ENCODE measurements at regions not wholly inside any gene's neighbourhood (a gene's known extent, or its start where the extent isn't known, plus 50 kb on each side); places are given as distances from the start of the nearest gene placed in this dataset.
A peak's percentile ranks its signal among the peaks of the same experiment; 100 is the strongest.

DNA sequence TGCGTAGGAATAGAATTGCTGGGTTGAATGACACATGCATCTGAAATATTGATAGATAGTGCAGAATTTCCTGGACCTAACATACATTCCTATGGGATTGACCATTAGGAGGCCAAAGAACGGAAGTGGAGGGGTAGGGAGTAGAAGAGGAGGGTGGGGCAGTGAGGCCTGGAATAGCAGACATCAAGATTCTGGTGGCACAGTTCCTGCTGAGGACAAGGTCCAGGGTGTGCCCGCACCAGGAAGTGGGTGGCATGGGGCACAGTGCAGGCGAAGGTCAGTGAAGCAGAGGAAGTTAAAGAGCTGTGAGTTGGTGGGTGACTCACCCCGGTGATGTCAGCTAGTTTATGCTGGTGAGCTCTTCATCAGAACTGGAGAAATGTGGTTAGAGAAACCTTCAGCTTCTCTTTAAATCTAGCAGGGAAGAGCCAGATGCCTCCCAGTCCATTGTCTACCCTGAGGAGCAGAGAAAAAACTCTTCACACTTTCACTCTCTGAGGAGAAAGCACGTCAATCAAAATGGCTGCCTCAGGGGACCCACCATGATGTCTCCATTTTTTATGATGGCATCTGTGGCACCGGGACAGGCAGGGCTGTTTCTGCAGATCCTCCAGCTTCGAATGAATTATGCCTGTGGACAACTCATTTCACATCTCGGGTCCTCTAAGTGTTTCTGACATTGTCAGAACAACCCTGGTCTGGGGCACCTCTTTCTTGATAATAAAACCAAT lies 55.9 kb upstream of the CTLA4 start:
- no peaks in the 10 kb centered on the region for H3K36me3 ChIP-seq (ENCODE audit: control insufficient read depth in 2 of 2, insufficient read depth in 2 of 2, low read length in 1 of 2)
- no peaks in the 10 kb centered on the region for H3K9me3 ChIP-seq (ENCODE audit: control insufficient read depth in 2 of 2, insufficient read depth in 1 of 2, low read length in 1 of 2)
- peak overlapping the region; percentile 6 to 78 for H3K27ac ChIP-seq (ENCODE audit: low read depth in 1 of 2, low read length in 1 of 2)
- no peaks in the 10 kb centered on the region for H3K27me3 ChIP-seq (ENCODE audit: control insufficient read depth in 2 of 2, insufficient read depth in 1 of 2, low read length in 1 of 2)
- H3K4me1 ChIP-seq (ENCODE audit: control insufficient read depth in 2 of 2, insufficient read depth in 2 of 2, low read length in 2 of 2), result peaks cover 27 to 49% of the 10 kb centered on the region in 2 donors
- DNase-seq (ENCODE audit: low read depth in 6 of 9, low spot score in 9 of 9), result peak in 2 of 9 donors; percentile 19 to 57
- 75% methylated on average over 9 of the region's 9 CpGs for WGBS
- H3K4me3 ChIP-seq (ENCODE audit: low read length in 2 of 2), result no peak overlapping the region

DNA sequence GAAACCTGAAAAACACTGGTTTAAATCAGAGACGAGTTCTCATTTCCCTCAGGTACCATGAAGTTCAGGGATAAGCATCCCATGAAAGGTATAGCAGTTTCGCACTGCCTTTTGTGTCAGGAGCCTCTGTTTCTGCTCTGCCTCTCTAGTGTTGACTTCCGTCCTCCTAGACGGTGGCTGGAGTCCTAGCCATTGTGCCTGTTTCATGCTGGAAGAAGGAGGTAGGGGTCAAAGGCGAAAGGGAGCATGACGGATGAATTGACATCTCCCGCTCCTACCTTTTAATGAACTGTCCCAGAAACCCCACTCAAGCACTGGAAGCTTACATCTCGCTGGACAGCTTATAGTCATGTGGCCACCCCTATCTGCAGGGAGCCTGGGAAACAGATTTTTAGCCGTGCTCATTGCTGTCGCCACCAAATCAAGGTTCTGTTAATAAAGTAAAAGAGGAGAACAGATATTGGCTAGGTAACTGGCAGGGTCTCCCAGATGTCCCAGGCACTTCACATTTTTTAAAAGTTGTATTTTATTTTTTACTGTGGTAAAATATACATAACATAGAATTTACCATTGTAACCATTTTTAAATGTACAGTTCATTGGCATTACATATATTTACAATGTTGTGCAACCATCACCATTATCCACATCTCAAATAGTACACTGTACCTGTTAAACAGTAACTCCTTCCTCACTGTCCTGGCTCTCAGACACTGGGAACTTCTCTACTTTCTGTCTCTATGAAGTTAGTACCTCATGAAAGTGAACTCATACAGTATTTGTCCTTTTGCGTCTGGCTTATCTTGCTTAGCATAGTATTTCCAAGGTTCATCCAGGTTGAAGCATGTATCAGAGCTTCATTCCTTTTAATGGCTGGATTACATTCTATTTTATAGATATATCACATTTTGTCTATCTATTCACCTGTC lies 55.0 kb upstream of the CTLA4 start:
- peak overlapping the region in 1 of 2 donors; percentile 68 for H3K27ac ChIP-seq (ENCODE audit: low read depth in 1 of 2, low read length in 1 of 2)
- H3K4me3 ChIP-seq (ENCODE audit: low read length in 2 of 2), result no peak overlapping the region
- no peak for DNase-seq (ENCODE audit: low read depth in 6 of 9, low spot score in 9 of 9)
- 88% methylated on average over 11 of the region's 11 CpGs for WGBS
- H3K4me1 ChIP-seq (ENCODE audit: control insufficient read depth in 2 of 2, insufficient read depth in 2 of 2, low read length in 2 of 2), result peaks cover 27 to 49% of the 10 kb centered on the region in 2 donors
- H3K27me3 ChIP-seq (ENCODE audit: control insufficient read depth in 2 of 2, insufficient read depth in 1 of 2, low read length in 1 of 2), result no peaks in the 10 kb centered on the region
- H3K9me3 ChIP-seq (ENCODE audit: control insufficient read depth in 2 of 2, insufficient read depth in 1 of 2, low read length in 1 of 2), result no peaks in the 10 kb centered on the region
- no peaks in the 10 kb centered on the region for H3K36me3 ChIP-seq (ENCODE audit: control insufficient read depth in 2 of 2, insufficient read depth in 2 of 2, low read length in 1 of 2)

DNA sequence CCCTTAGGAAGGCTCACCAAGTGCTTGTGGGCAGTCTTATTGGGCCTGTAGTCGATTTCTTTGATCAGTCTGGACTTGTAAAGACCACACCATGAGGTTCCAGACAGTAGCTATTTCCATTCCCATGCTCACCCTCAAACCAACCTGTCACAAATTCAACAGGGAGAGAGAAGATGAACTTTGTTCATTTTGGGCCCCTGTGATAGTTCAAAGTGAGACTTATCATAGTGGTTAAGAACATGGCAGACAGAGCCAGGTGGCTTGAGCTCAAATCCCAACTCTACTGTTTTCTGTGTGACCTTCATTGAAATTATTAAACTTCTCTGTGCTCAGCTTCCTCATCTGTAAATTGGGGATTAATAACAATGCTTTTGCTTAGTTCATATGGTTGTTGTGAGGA lies 53.9 kb upstream of the CTLA4 start:
- Histone ChIP-seq H3K4me3 (ENCODE audit: low read length in 2 of 2) (no peak overlapping the region), H3K36me3 (ENCODE audit: control insufficient read depth in 2 of 2, insufficient read depth in 2 of 2, low read length in 1 of 2) (no peaks in the 10 kb centered on the region), H3K4me1 (ENCODE audit: control insufficient read depth in 2 of 2, insufficient read depth in 2 of 2, low read length in 2 of 2) (peaks cover 27 to 42% of the 10 kb centered on the region in 2 donors), H3K27ac (ENCODE audit: low read depth in 1 of 2, low read length in 1 of 2) (peak overlapping the region in 1 of 2 donors; percentile 58), H3K27me3 (ENCODE audit: control insufficient read depth in 2 of 2, insufficient read depth in 1 of 2, low read length in 1 of 2) (no peaks in the 10 kb centered on the region), H3K9me3 (ENCODE audit: control insufficient read depth in 2 of 2, insufficient read depth in 1 of 2, low read length in 1 of 2) (no peaks in the 10 kb centered on the region)
- WGBS, result 92% methylated on average over 1 of the region's 1 CpG
- DNase-seq (ENCODE audit: low read depth in 6 of 9, low spot score in 9 of 9), result no peak

DNA sequence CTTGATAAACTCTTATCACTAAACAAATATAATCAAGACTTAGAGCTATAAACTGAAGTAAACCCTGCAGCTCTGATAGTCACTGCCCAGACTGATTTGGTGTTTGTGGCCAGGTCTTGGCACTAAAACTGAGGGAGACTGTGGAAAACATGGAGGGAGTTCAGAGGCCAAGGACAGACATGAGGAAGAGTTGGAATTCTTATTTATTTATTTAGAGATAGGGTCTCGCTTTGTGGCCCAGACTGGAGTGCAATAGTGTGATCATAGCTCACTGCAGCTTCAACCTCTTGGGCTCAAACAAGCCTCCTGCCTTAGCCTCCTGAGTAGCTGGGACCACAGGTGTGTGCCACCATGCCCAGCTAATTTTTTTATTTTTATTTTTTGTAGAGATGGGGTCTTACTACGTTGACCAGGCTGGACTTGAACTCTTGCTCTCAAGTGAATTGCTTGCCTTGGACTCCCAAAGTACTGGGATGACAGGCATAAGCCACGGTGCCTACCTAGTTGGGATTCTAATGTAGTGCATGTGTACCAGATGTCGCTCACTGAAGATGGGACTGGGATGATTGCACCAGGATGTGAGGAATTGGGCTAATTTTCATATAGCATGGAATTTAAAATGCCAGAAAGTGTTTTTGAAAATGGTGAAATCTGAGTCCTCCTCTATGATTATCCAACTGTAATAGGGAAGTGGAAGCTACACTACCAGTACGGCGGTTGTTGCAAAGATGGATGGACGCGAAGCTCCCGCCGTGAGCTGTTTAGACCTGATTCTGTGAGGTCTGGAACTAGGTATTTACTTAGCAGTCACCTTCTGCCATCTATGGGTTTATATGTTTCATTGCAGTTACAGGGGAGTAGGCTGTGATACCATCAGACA lies 52.7 kb upstream of the CTLA4 start:
- 36% methylated on average over 10 of the region's 10 CpGs for WGBS
- Histone ChIP-seq H3K4me3 (ENCODE audit: low read length in 2 of 2) (peak overlapping the region in 1 of 2 donors; percentile 15), H3K9me3 (ENCODE audit: control insufficient read depth in 2 of 2, insufficient read depth in 1 of 2, low read length in 1 of 2) (no peaks in the 10 kb centered on the region), H3K27ac (ENCODE audit: low read depth in 1 of 2, low read length in 1 of 2) (peak overlapping the region in 1 of 2 donors; percentile 36), H3K27me3 (ENCODE audit: control insufficient read depth in 2 of 2, insufficient read depth in 1 of 2, low read length in 1 of 2) (no peaks in the 10 kb centered on the region), H3K4me1 (ENCODE audit: control insufficient read depth in 2 of 2, insufficient read depth in 2 of 2, low read length in 2 of 2) (peaks cover 27 to 42% of the 10 kb centered on the region in 2 donors), H3K36me3 (ENCODE audit: control insufficient read depth in 2 of 2, insufficient read depth in 2 of 2, low read length in 1 of 2) (no peaks in the 10 kb centered on the region)
- peak; percentile 48 to 86 (median 63) for DNase-seq (ENCODE audit: low read depth in 6 of 9, low spot score in 9 of 9)

DNA sequence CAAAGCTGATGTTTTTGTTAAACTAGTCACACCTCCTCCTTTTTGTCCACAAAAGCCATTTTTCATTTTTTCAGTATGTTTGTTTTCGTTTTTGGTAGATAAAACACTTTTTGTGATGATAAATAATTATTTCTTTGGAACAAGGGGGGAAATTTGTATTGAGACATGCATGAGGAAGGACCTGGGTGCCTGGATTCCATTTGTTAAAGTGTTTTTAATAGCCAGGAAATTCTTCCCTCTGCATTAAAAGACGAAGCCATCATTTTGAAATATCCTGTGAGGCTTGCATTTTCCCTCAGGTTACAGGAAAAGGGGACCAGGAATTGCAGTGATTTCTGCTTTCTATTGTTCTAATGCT lies 52.1 kb upstream of the CTLA4 start:
- H3K27me3 ChIP-seq (ENCODE audit: control insufficient read depth in 2 of 2, insufficient read depth in 1 of 2, low read length in 1 of 2), result no peaks in the 10 kb centered on the region
- no peak overlapping the region for H3K27ac ChIP-seq (ENCODE audit: low read depth in 1 of 2, low read length in 1 of 2)
- no peak for DNase-seq (ENCODE audit: low read depth in 6 of 9, low spot score in 9 of 9)
- WGBS, result 10% methylated on average over 2 of the region's 2 CpGs
- H3K4me3 ChIP-seq (ENCODE audit: low read length in 2 of 2), result no peak overlapping the region
- no peaks in the 10 kb centered on the region for H3K36me3 ChIP-seq (ENCODE audit: control insufficient read depth in 2 of 2, insufficient read depth in 2 of 2, low read length in 1 of 2)
- H3K9me3 ChIP-seq (ENCODE audit: control insufficient read depth in 2 of 2, insufficient read depth in 1 of 2, low read length in 1 of 2), result no peaks in the 10 kb centered on the region
- peaks cover 27 to 42% of the 10 kb centered on the region in 2 donors for H3K4me1 ChIP-seq (ENCODE audit: control insufficient read depth in 2 of 2, insufficient read depth in 2 of 2, low read length in 2 of 2)

DNA sequence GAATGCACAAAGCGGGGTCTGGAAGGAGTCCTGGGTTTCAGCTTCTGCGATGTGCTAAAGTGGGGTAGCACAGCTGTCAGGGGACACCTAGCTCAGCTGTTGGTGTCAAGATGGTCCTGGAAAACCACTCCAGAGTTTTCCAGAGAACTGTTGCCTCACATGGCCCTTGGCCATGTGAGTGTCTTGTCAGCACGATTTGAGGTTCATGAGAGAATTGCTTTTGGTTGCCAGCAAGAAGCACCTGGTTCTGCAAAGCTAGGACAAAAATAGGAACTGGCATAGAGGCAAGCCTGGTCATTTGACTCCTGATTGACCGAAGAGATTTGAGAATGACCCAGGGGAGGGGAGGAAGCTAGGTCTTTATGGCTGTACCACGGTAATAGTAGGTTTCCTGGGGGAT lies 50.4 kb upstream of the CTLA4 start:
- Histone ChIP-seq H3K27ac (ENCODE audit: low read depth in 1 of 2, low read length in 1 of 2) (no peak overlapping the region), H3K4me3 (ENCODE audit: low read length in 2 of 2) (no peak overlapping the region), H3K9me3 (ENCODE audit: control insufficient read depth in 2 of 2, insufficient read depth in 1 of 2, low read length in 1 of 2) (peaks cover 0 to 3% of the 10 kb centered on the region in 2 donors), H3K36me3 (ENCODE audit: control insufficient read depth in 2 of 2, insufficient read depth in 2 of 2, low read length in 1 of 2) (no peaks in the 10 kb centered on the region), H3K4me1 (ENCODE audit: control insufficient read depth in 2 of 2, insufficient read depth in 2 of 2, low read length in 2 of 2) (peaks cover 22 to 34% of the 10 kb centered on the region in 2 donors), H3K27me3 (ENCODE audit: control insufficient read depth in 2 of 2, insufficient read depth in 1 of 2, low read length in 1 of 2) (no peaks in the 10 kb centered on the region)
- no peak for DNase-seq (ENCODE audit: low read depth in 6 of 9, low spot score in 9 of 9)
- 84% methylated on average over 5 of the region's 5 CpGs for WGBS

Measured in thymus (tissue), 11 donors.